Hepatocyte (in vitro differentiated cells): ENCODE measurements at regions not wholly inside any gene's neighbourhood (a gene's known extent, or its start where the extent isn't known, plus 50 kb on each side); places are given as distances from the start of the nearest gene placed in this dataset.

Experiments
- DNase-seq: peaks from one replicate; pipeline ENCODE4 v3.0.0-alpha.2; 2016; ENCODE audit warnings: low spot score
- H2AFZ ChIP-seq: fragments of 200-600 bp; sonication (generic); 2 replicates; pipeline ENCODE4 v1.6.0; 2016; ENCODE audit warnings: antibody characterized with exemption, mild to moderate bottlenecking
- H3K27ac ChIP-seq: fragments of 200-600 bp; sonication (generic); 2 replicates; pipeline ENCODE4 v1.5.1; 2016; ENCODE audit warnings: mild to moderate bottlenecking
- H3K27me3 ChIP-seq: fragments of 200-600 bp; sonication (generic); 2 replicates; pipeline ENCODE4 v1.6.1; 2016
- H3K36me3 ChIP-seq: fragments of 200-600 bp; sonication (generic); replicated peaks from 2 replicates; pipeline ENCODE4 v1.5.1; 2016; ENCODE audit warnings: low read depth; ENCODE audit not compliant: insufficient read depth
- H3K4me1 ChIP-seq: fragments of 200-600 bp; sonication (generic); 2 replicates; pipeline ENCODE4 v1.5.1; 2016; ENCODE audit warnings: mild to moderate bottlenecking, moderate library complexity; ENCODE audit not compliant: insufficient read depth
- H3K4me2 ChIP-seq: fragments of 200-600 bp; sonication (generic); 2 replicates; pipeline ENCODE4 v1.6.0; 2016
- H3K4me3 ChIP-seq: fragments of 200-600 bp; sonication (generic); 2 replicates; pipeline ENCODE4 v1.5.1; 2016; ENCODE audit warnings: mild to moderate bottlenecking
- H3K79me2 ChIP-seq: fragments of 200-600 bp; sonication (generic); 2 replicates; pipeline ENCODE4 v1.6.0; 2017; ENCODE audit warnings: mild to moderate bottlenecking
- H3K9me2 ChIP-seq: fragments of 200-600 bp; sonication (generic); replicated peaks from 2 replicates; pipeline ENCODE4 v1.6.0; 2017; ENCODE audit warnings: mild to moderate bottlenecking; ENCODE audit not compliant: insufficient read depth
- H3K9me3 ChIP-seq: fragments of 200-600 bp; sonication (generic); 2 replicates; pipeline ENCODE4 v1.5.1; 2016; ENCODE audit warnings: low read depth, mild to moderate bottlenecking
- H4K20me1 ChIP-seq: fragments of 200-600 bp; sonication (generic); 2 replicates; pipeline ENCODE4 v1.6.0; 2016; ENCODE audit warnings: mild to moderate bottlenecking; ENCODE audit not compliant: insufficient read depth, poor library complexity, severe bottlenecking
- CTCF ChIP-seq: fragments of 200-600 bp; sonication (generic); IDR thresholded peaks from 2 replicates; pipeline ENCODE4 v1.5.1; 2016; ENCODE audit warnings: antibody characterized with exemption, mild to moderate bottlenecking; ENCODE audit not compliant: poor library complexity
- EZH2 ChIP-seq: fragments of 200-600 bp; sonication (generic); IDR thresholded peaks from 2 replicates; pipeline ENCODE4 v1.6.1; 2016; ENCODE audit warnings: antibody characterized with exemption, mild to moderate bottlenecking, borderline replicate concordance
- EZH2phosphoT487 ChIP-seq: fragments of 200-600 bp; sonication (generic); IDR thresholded peaks from one replicate; pipeline ENCODE4 v1.6.1; 2018; ENCODE audit warnings: antibody characterized with exemption, mild to moderate bottlenecking, low read depth, moderate library complexity; ENCODE audit not compliant: unreplicated experiment, severe bottlenecking
- WGBS: methylation state at CpG from one replicate; pipeline ENCODE4 v1.1.6; 2016; ENCODE audit warnings: low lambda C conversion rate; ENCODE audit errors: missing lambda C conversion rate; 5-methylcytosine and 5-hydroxymethylcytosine counted together

GRCh38 chr2:11073776-11074175, 81.5 kb upstream of the SLC66A3 start:
- DNase-seq = no peak
- no peaks in the 10 kb centered on the region for H3K36me3 ChIP-seq
- peak overlapping the region; percentile 60 for H2AFZ ChIP-seq
- 66% methylated on average over 7 of the region's 7 CpGs for WGBS
- peaks cover 11% of the 10 kb centered on the region for H3K4me1 ChIP-seq
- H3K27ac ChIP-seq = peak overlapping the region; percentile 68
- no peaks in the 10 kb centered on the region for H4K20me1 ChIP-seq
- peak overlapping the region; percentile 63 for H3K4me2 ChIP-seq
- no peaks in the 10 kb centered on the region for H3K79me2 ChIP-seq
- H3K9me3 ChIP-seq = no peaks in the 10 kb centered on the region
- H3K27me3 ChIP-seq = no peaks in the 10 kb centered on the region
- no peak overlapping the region for H3K4me3 ChIP-seq
- no peak for TF ChIP-seq EZH2phosphoT487
- no peak for TF ChIP-seq EZH2
- TF ChIP-seq CTCF = no peak
- no peaks in the 10 kb centered on the region for H3K9me2 ChIP-seq

- Histone ChIP-seq H3K9me3 (no peaks in the 10 kb centered on the region), H3K79me2 (no peaks in the 10 kb centered on the region), H3K27me3 (no peaks in the 10 kb centered on the region), H3K4me3 (no peak overlapping the region), H3K9me2 (no peaks in the 10 kb centered on the region), H2AFZ (no peak overlapping the region), H3K36me3 (no peaks in the 10 kb centered on the region), H3K4me2 (no peak overlapping the region), H3K27ac (peak overlapping the region; percentile 68), H3K4me1 (peaks cover 11% of the 10 kb centered on the region), H4K20me1 (no peaks in the 10 kb centered on the region)
- no peak for DNase-seq
- TF ChIP-seq EZH2phosphoT487 = no peak
- TF ChIP-seq EZH2 = no peak
- no peak for TF ChIP-seq CTCF
- 92% methylated on average over 13 of the region's 13 CpGs for WGBS
These were observed 80.9 kb upstream of the SLC66A3 start for GRCh38 chr2:11074246-11074820.

GRCh38 chr2:11075221-11075620, 80.0 kb upstream of the SLC66A3 start:
- H3K27me3 ChIP-seq = no peaks in the 10 kb centered on the region
- H2AFZ ChIP-seq = no peak overlapping the region
- H3K9me2 ChIP-seq = no peaks in the 10 kb centered on the region
- no peaks in the 10 kb centered on the region for H3K36me3 ChIP-seq
- H3K27ac ChIP-seq = no peak overlapping the region
- no peak for DNase-seq
- no peaks in the 10 kb centered on the region for H3K9me3 ChIP-seq
- no peaks in the 10 kb centered on the region for H4K20me1 ChIP-seq
- no peaks in the 10 kb centered on the region for H3K79me2 ChIP-seq
- no peak overlapping the region for H3K4me2 ChIP-seq
- H3K4me3 ChIP-seq = no peak overlapping the region
- TF ChIP-seq EZH2phosphoT487 (no peak), CTCF (no peak), EZH2 (no peak)
- WGBS = 94% methylated on average over 5 of the region's 5 CpGs
- peaks cover 11% of the 10 kb centered on the region for H3K4me1 ChIP-seq

- Histone ChIP-seq H3K27me3 (no peaks in the 10 kb centered on the region), H3K36me3 (no peaks in the 10 kb centered on the region), H3K27ac (no peak overlapping the region), H3K4me3 (no peak overlapping the region), H3K4me1 (peaks cover 11% of the 10 kb centered on the region), H3K79me2 (no peaks in the 10 kb centered on the region), H3K9me2 (no peaks in the 10 kb centered on the region), H3K4me2 (no peak overlapping the region), H4K20me1 (no peaks in the 10 kb centered on the region), H3K9me3 (no peaks in the 10 kb centered on the region), H2AFZ (no peak overlapping the region)
- WGBS = 73% methylated on average over 3 of the region's 3 CpGs
- DNase-seq = no peak
- no peak for TF ChIP-seq EZH2
- no peak for TF ChIP-seq CTCF
- TF ChIP-seq EZH2phosphoT487 = no peak
These were observed 77.9 kb upstream of the SLC66A3 start for GRCh38 chr2:11077411-11077810.
